ENCODE measurements at regions not wholly inside any gene's neighbourhood (a gene's known extent, or its start where the extent isn't known, plus 50 kb on each side); places are given as distances from the start of the nearest gene placed in this dataset.
A peak's percentile ranks its signal among the peaks of the same experiment; 100 is the strongest.

DNA sequence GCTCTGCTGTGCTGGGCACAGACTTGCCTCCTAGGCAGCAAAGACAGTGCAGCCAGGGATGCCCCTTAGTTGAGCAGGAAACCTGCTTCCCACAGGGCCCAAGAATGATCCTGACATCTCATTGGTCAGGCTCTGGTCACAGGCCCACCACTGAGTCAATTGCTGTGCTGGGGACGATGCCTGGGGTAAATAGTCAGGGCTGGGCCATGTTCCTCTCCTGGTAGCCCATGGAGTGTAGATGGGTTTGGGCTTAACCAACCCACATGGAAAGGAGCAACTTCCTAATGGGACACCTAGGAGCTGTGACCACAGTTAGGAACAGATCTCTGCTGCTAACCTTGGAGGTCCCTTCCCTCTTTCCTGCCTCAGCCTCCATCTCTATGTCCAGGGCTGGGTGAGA lies 212.5 kb upstream of the ZNF536 start:
- FAIRE-seq (peak; percentile 36), DNase-seq (ENCODE audit: low read depth) (no peak)
- TF ChIP-seq, protein P1, sequence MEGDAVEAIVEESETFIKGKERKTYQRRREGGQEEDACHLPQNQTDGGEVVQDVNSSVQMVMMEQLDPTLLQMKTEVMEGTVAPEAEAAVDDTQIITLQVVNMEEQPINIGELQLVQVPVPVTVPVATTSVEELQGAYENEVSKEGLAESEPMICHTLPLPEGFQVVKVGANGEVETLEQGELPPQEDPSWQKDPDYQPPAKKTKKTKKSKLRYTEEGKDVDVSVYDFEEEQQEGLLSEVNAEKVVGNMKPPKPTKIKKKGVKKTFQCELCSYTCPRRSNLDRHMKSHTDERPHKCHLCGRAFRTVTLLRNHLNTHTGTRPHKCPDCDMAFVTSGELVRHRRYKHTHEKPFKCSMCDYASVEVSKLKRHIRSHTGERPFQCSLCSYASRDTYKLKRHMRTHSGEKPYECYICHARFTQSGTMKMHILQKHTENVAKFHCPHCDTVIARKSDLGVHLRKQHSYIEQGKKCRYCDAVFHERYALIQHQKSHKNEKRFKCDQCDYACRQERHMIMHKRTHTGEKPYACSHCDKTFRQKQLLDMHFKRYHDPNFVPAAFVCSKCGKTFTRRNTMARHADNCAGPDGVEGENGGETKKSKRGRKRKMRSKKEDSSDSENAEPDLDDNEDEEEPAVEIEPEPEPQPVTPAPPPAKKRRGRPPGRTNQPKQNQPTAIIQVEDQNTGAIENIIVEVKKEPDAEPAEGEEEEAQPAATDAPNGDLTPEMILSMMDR (IDR thresholded peaks at IDR 0.05; ENCODE audit: insufficient read depth, low read length, severe bottlenecking): no peak

DNA sequence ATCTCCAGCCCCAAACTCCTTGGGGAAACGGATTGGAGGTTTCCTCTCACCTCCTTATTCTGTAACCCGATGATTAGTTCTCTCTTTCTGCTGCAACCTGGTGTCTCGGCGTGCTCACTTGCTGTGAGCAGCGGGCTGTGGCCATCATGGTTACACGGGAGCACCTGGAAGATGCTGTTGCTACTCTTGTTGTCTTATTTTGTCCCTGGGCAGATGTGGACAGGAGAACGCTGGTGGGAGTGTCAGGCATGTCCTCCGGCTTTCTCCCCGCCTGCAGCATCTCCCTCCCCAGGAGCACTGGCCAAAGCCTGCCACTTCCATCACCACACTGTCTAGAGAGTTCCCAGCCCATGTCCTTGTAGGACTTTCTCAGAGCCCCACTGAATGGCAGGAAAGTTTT lies 211.8 kb upstream of the ZNF536 start:
- FAIRE-seq (no peak), DNase-seq (ENCODE audit: low read depth) (no peak)
- Histone ChIP-seq H3K4me3 (ENCODE audit: low read depth, low read length) (no peak overlapping the region), H3K36me3 (ENCODE audit: control insufficient read depth, insufficient read depth, low read length) (no peaks in the 10 kb centered on the region), H3K27me3 (ENCODE audit: control insufficient read depth, insufficient read depth, low read length) (no peaks in the 10 kb centered on the region)
- TF ChIP-seq, protein P1 (IDR thresholded peaks at IDR 0.05; ENCODE audit: insufficient read depth, low read length, severe bottlenecking): no peak

More for the DNA sequence above, 212.5 kb upstream of the ZNF536 start:
- Histone ChIP-seq H3K4me3 (ENCODE audit: low read depth, low read length) (no peak overlapping the region), H3K36me3 (ENCODE audit: control insufficient read depth, insufficient read depth, low read length) (no peaks in the 10 kb centered on the region), H3K27me3 (ENCODE audit: control insufficient read depth, insufficient read depth, low read length) (no peaks in the 10 kb centered on the region)

DNA sequence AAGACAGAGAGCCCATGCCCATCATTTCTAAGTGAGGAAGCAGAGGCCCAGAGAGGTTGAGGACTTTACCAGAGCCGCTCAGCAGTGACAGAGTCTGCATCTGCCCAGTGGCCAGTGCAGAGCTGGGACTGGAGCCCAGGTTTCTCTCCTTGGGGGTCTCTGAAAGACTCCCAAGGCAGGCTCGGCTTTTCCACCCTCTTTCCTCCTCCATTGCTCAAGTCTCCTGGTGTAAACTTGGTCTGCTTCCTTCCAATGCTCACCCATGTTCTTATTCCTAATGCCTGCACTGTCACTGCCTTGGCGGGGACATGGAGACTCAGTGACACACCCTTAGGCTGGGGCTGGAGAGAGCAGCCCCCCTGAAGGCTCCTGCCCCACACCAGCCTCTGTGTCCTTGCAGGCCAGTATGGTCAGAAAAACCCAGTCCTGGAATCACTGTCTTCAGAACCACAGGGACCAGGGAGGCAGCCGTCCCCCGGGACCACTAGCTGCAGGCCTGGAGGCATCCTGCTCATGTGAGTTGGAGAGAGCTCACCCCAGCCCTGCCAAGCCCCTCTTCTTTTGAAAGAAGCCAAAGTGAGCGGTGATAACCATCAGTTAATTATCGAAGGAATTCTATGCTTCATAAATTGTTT lies 211.0 kb upstream of the ZNF536 start:
- no peak for FAIRE-seq
- TF ChIP-seq, protein P1 (IDR thresholded peaks at IDR 0.05; ENCODE audit: insufficient read depth, low read length, severe bottlenecking): no peak

DNA sequence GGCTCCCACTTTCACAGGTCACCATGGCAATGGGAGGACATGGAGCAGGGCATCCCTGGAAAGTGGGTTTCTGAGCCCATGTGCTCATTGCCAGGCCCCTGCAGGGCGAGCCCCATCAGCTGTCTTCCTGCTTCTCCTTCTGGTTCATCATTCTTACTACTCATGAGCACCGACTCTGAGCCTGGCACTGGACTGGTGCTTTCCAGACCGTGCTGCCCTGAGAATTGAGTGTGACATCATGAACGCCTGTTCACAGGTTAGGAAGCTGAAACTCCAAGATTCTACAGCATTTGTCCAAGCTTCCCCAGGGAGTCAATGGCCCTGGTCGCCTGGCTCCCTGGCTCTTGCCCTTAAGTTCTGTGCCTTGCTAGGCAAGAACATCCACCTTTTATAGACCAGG lies 210.4 kb upstream of the ZNF536 start:
- H3K36me3 ChIP-seq (ENCODE audit: control insufficient read depth, insufficient read depth, low read length): no peaks in the 10 kb centered on the region
- TF ChIP-seq, protein P1 (IDR thresholded peaks at IDR 0.05; ENCODE audit: insufficient read depth, low read length, severe bottlenecking): no peak
- H3K27me3 ChIP-seq (ENCODE audit: control insufficient read depth, insufficient read depth, low read length): no peaks in the 10 kb centered on the region
- H3K4me3 ChIP-seq (ENCODE audit: low read depth, low read length): no peak overlapping the region
- FAIRE-seq (no peak), DNase-seq (ENCODE audit: low read depth) (no peak)

More for the DNA sequence above, 211.0 kb upstream of the ZNF536 start:
- H3K36me3 ChIP-seq (ENCODE audit: control insufficient read depth, insufficient read depth, low read length): no peaks in the 10 kb centered on the region
- no peak overlapping the region for H3K4me3 ChIP-seq (ENCODE audit: low read depth, low read length)
- DNase-seq (ENCODE audit: low read depth): no peak
- H3K27me3 ChIP-seq (ENCODE audit: control insufficient read depth, insufficient read depth, low read length): no peaks in the 10 kb centered on the region

DNA sequence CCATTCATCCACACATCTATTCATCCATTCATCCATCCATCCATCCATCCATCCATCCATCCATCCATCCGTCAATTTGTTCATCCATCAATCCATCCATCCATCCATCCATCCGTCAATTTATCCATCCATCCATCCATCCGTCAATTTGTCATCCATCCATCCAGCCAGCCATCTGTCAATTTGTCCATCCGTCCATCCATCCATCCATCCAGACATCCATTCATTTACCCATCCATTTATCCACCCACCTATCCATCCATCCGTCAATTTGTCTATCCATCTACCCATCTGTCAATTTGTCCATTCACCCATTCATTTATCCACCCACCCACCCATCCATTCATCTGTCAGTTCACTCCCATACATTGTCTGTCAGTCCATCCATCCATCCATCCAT lies 209.5 kb upstream of the ZNF536 start:
- TF ChIP-seq, protein P1 (IDR thresholded peaks at IDR 0.05; ENCODE audit: insufficient read depth, low read length, severe bottlenecking): no peak
- no peaks in the 10 kb centered on the region for H3K36me3 ChIP-seq (ENCODE audit: control insufficient read depth, insufficient read depth, low read length)
- no peaks in the 10 kb centered on the region for H3K27me3 ChIP-seq (ENCODE audit: control insufficient read depth, insufficient read depth, low read length)
- DNase-seq (ENCODE audit: low read depth) (no peak), FAIRE-seq (no peak)
- no peak overlapping the region for H3K4me3 ChIP-seq (ENCODE audit: low read depth, low read length)

DNA sequence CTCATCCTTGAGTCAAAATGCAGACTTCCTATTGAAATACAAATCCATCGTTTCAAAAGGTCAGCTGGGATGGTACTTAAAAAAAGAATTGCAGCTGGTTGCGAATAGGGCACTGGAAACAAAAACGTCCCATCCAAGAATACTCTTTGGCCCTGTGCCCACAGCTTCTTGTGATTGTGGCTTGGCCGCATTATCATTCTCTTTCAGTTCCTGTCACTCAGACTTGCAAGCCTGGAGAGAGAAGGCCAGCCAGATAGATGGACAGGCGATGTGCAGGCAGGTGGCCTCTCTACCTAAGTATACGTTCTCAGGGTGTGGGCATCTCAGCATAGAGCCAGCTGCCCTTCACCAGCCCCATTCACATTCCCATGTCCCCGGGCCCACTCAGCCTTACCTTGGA lies 208.5 kb upstream of the ZNF536 start:
- DNase-seq (ENCODE audit: low read depth): no peak

More for the DNA sequence above, 208.5 kb upstream of the ZNF536 start:
- TF ChIP-seq, protein P1 (IDR thresholded peaks at IDR 0.05; ENCODE audit: insufficient read depth, low read length, severe bottlenecking): no peak
- H3K4me3 ChIP-seq (ENCODE audit: low read depth, low read length): no peak overlapping the region
- FAIRE-seq: no peak
- H3K36me3 ChIP-seq (ENCODE audit: control insufficient read depth, insufficient read depth, low read length): no peaks in the 10 kb centered on the region
- no peaks in the 10 kb centered on the region for H3K27me3 ChIP-seq (ENCODE audit: control insufficient read depth, insufficient read depth, low read length)

All from bronchial epithelial cell (primary cell).